ENCODE measurements at regions not wholly inside any gene's neighbourhood (a gene's known extent, or its start where the extent isn't known, plus 50 kb on each side); places are given as distances from the start of the nearest gene placed in this dataset.

DNA sequence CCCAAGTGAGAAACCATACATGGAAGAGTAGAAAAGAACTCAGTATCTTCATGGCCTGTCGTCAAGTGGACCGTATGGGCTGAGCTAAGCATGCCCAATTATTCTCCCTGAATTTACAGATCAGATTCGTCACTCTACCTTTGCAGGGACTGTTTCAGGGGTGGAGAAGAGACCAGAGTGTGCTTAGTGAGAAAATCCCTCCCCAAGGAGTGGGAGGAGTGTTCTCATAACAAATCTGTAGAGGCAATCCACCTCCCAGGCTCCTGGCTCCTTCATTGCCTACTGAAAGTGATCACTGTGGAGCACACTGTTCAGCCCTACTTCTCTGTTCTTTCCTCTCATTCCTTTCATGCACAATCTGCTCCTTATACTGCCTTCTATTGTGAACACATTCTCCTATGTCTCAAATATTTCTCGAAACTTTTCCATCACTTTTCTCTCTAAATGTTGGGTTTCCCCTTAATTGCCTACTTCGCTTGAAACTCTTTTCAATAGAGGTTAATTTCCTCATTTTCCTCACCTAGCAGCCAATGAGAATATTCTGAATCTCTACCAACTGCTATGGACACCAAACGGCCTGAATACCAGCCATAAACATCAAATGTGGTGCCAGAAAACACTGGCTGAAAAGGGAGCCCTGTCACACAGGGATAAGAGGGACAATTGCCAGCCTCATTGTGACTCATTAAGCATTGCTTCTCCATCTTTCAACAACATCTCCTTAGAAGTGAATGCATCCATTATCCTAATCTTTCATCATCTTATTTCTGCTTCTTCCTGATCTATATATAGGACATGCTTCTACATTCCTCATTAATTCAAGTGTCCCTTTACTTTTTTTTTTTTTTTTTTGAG lies 398.3 kb downstream of the UTRN start:
- no peak overlapping the region for H2BK15ac ChIP-seq (ENCODE audit: low read depth, low read length)
- H3T11ph ChIP-seq (ENCODE audit: low read length): no peak overlapping the region
- H3K9me3 Mint-ChIP-seq: peaks cover 11 to 14% of the 10 kb centered on the region in 2 experiments; a peak in 4 of 5 replicates
- H3K79me1 ChIP-seq (ENCODE audit: insufficient read depth, low read depth, low read length, poor library complexity, severe bottlenecking): no peaks in the 10 kb centered on the region
- H3K9ac ChIP-seq (ENCODE audit: extremely low read depth, insufficient read length, low read length): no peak overlapping the region
- no peak overlapping the region for H3K56ac ChIP-seq (ENCODE audit: insufficient read length, low read depth, low read length)
- H3K4me1 ChIP-seq (ENCODE audit: insufficient read depth, low read length): no peaks in the 10 kb centered on the region
- no peak overlapping the region for H4K5ac ChIP-seq (ENCODE audit: insufficient read length, low read depth, low read length)
- H3K27ac ChIP-seq (ENCODE audit: insufficient read length, low read depth, low read length): no peak overlapping the region
- H3K23me2 ChIP-seq (ENCODE audit: insufficient read length, low read depth, low read length, poor library complexity, severe bottlenecking): no peaks in the 10 kb centered on the region
- H3K4me1 Mint-ChIP-seq: peaks cover 21 to 23% of the 10 kb centered on the region in 2 experiments
- H3K27ac Mint-ChIP-seq: peak overlapping the region in 2 of 3 experiments; percentile 20 to 50; a peak in 2 of 7 replicates
- H2BK120ac ChIP-seq (ENCODE audit: low read depth, low read length, poor library complexity, severe bottlenecking): no peak overlapping the region
- H3K36me3 Mint-ChIP-seq (ENCODE audit: insufficient read depth in 1 of 3, low read depth in 3 of 3): peaks cover 28 to 62% (median 38%) of the 10 kb centered on the region in 3 experiments
- H4K8ac ChIP-seq (replicated peaks; ENCODE audit: insufficient read length, low read depth, low read length): no peak overlapping the region
- H2BK5ac ChIP-seq (ENCODE audit: insufficient read length, low read length): no peak overlapping the region
- no peak for DNase-seq
- H2BK20ac ChIP-seq (ENCODE audit: low read depth, low read length, poor library complexity, severe bottlenecking): no peak overlapping the region
- H3K4me2 ChIP-seq (ENCODE audit: insufficient read depth, insufficient read length, low read length): no peak overlapping the region
- H2AFZ ChIP-seq (ENCODE audit: low read length): no peak overlapping the region
- no peak overlapping the region for H2AK5ac ChIP-seq (ENCODE audit: insufficient read length, low read length)
- H3K18ac ChIP-seq (ENCODE audit: insufficient read length, low read depth, low read length): no peak overlapping the region
- TF ChIP-seq, protein P1, sequence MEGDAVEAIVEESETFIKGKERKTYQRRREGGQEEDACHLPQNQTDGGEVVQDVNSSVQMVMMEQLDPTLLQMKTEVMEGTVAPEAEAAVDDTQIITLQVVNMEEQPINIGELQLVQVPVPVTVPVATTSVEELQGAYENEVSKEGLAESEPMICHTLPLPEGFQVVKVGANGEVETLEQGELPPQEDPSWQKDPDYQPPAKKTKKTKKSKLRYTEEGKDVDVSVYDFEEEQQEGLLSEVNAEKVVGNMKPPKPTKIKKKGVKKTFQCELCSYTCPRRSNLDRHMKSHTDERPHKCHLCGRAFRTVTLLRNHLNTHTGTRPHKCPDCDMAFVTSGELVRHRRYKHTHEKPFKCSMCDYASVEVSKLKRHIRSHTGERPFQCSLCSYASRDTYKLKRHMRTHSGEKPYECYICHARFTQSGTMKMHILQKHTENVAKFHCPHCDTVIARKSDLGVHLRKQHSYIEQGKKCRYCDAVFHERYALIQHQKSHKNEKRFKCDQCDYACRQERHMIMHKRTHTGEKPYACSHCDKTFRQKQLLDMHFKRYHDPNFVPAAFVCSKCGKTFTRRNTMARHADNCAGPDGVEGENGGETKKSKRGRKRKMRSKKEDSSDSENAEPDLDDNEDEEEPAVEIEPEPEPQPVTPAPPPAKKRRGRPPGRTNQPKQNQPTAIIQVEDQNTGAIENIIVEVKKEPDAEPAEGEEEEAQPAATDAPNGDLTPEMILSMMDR (conservative IDR thresholded peaks at IDR 0.05): no peak
- no peak overlapping the region for H3K4me3 Mint-ChIP-seq
- H2BK12ac ChIP-seq (ENCODE audit: insufficient read length, low read depth, low read length): no peak overlapping the region
- no peaks in the 10 kb centered on the region for H4K20me1 ChIP-seq (ENCODE audit: control insufficient read depth, insufficient read depth, insufficient read length)
- H3K4ac ChIP-seq (ENCODE audit: low read depth, low read length): no peak overlapping the region
- H3K14ac ChIP-seq (ENCODE audit: insufficient read depth, low read length): no peak overlapping the region
- no peaks in the 10 kb centered on the region for H3K79me2 ChIP-seq (ENCODE audit: insufficient read depth, low read length)
- no peaks in the 10 kb centered on the region for H3K9me3 ChIP-seq (ENCODE audit: control insufficient read depth, low read depth, low read length)
- H3K27me3 Mint-ChIP-seq (ENCODE audit: low read depth): no peaks in the 10 kb centered on the region
- H3K23ac ChIP-seq (ENCODE audit: insufficient read length, low read depth, low read length): no peak overlapping the region
- no peak overlapping the region for H4K91ac ChIP-seq (ENCODE audit: insufficient read length, low read depth, low read length)
- no peaks in the 10 kb centered on the region for H3K27me3 ChIP-seq (ENCODE audit: insufficient read depth, low read length)
- no CpG with 5 or more reads among the region's 6 CpGs for WGBS (ENCODE audit: extremely low coverage, insufficient read length, low lambda C conversion rate)

All from H9 (cell line).